H1 (cell line): ENCODE measurements at regions not wholly inside any gene's neighbourhood (a gene's known extent, or its start where the extent isn't known, plus 50 kb on each side); places are given as distances from the start of the nearest gene placed in this dataset.
"Not testable (repeated sequence)": the region's sequence is repeated elsewhere in the genome, so short reads cannot be mapped to it uniquely, and the experiment has no call there.

Experiments used
- CTCF ChIA-PET: fragments of 300-600 bp; sonication (Branson Sonifier 250); formaldehyde crosslinking; loops from one replicate; lab custom pipeline; 2021; ENCODE audit not compliant: partially characterized antibody; lab: Charles Lee
- POLR2A ChIA-PET: fragments of 300-600 bp; sonication (Branson Sonifier 250); formaldehyde crosslinking; loops from one replicate; lab custom pipeline; 2021; ENCODE audit warnings: inconsistent platforms; ENCODE audit not compliant: partially characterized antibody; lab: Charles Lee
- DNase-seq, 2 experiments: peaks; one replicate each; pipeline versions ENCODE4 v3.0.0 to v3.0.0-alpha.2; 2010 to 2022; ENCODE audit warnings: low spot score in 2 of 2, low read depth in 1 of 2, mixed read lengths in 1 of 2
- FAIRE-seq: peaks from 2 replicates; lab custom pipeline; 2011; peaks lifted over from hg19 to GRCh38; lab: Jason Lieb, UNC
- H2AFZ ChIP-seq: 2 replicates; pipeline ENCODE4 v1.8.1; 2012; ENCODE audit warnings: low read length, inconsistent platforms
- H2AK5ac ChIP-seq: 2 replicates; pipeline ENCODE4 v1.6.1; 2013; ENCODE audit warnings: low read depth, low read length
- H2BK120ac ChIP-seq: replicated peaks from 2 replicates; pipeline ENCODE3; 2013; ENCODE audit warnings: low read depth, low read length, inconsistent platforms
- H2BK12ac ChIP-seq: 2 replicates; pipeline ENCODE4 v1.6.1; 2013; ENCODE audit warnings: low read depth, low read length
- H2BK15ac ChIP-seq: 2 replicates; pipeline ENCODE4 v1.6.1; 2013; ENCODE audit warnings: low read length
- H2BK20ac ChIP-seq: 2 replicates; pipeline ENCODE4 v1.6.1; 2013; ENCODE audit warnings: low read length
- H2BK5ac ChIP-seq: 2 replicates; pipeline ENCODE4 v1.6.1; 2013; ENCODE audit warnings: low read depth, low read length
- H3K14ac ChIP-seq: 2 replicates; pipeline ENCODE4 v1.6.1; 2013; ENCODE audit warnings: inconsistent platforms; ENCODE audit not compliant: insufficient read length
- H3K18ac ChIP-seq: 2 replicates; pipeline ENCODE4 v1.6.1; 2013; ENCODE audit warnings: low read length; ENCODE audit errors: extremely low read depth
- H3K23ac ChIP-seq: 2 replicates; pipeline ENCODE4 v1.6.1; 2013; ENCODE audit warnings: inconsistent platforms; ENCODE audit not compliant: insufficient read length
- H3K23me2 ChIP-seq: 2 replicates; pipeline ENCODE4 v1.6.1; 2013; ENCODE audit warnings: low read depth, low read length
- H3K27ac ChIP-seq: 2 replicates; pipeline ENCODE4 v1.6.1; 2011; ENCODE audit warnings: low read depth, low read length, inconsistent platforms
- H3K27me3 ChIP-seq, 4 experiments: replicated peaks in 1 of 4; 1 replicate in 1 of 4; 2 replicates in 3 of 4; pipeline versions ENCODE4 v1.6.1 to v1.8.1; 2011 to 2013; ENCODE audit warnings: low read length in 3 of 4, mild to moderate bottlenecking in 3 of 4, inconsistent platforms in 2 of 4, mixed read lengths in 2 of 4, moderate library complexity in 1 of 4; ENCODE audit not compliant: control insufficient read depth in 3 of 4, insufficient read depth in 3 of 4; ENCODE audit errors: extremely low read depth in 1 of 4
- H3K36me3 ChIP-seq, 4 experiments: 2 replicates each; pipeline versions ENCODE4 v1.6.1 to v1.8.1; 2011 to 2013; ENCODE audit warnings: mild to moderate bottlenecking in 4 of 4, low read length in 3 of 4, moderate library complexity in 2 of 4, control low read depth in 1 of 4, inconsistent platforms in 1 of 4; ENCODE audit not compliant: insufficient read depth in 4 of 4, control insufficient read depth in 2 of 4
- H3K4ac ChIP-seq: replicated peaks from 2 replicates; pipeline ENCODE3; 2013; ENCODE audit warnings: low read length, low read depth, mixed read lengths, inconsistent platforms; ENCODE audit not compliant: insufficient read length
- H3K4me1 ChIP-seq, 4 experiments: replicated peaks in 1 of 4; 1 replicate in 1 of 4; 2 replicates in 3 of 4; pipeline versions ENCODE4 v1.6.1 to v1.8.1; 2011 to 2013; ENCODE audit warnings: low read length in 3 of 4, inconsistent platforms in 2 of 4, mixed read lengths in 1 of 4; ENCODE audit not compliant: insufficient read depth in 4 of 4, control insufficient read depth in 3 of 4
- H3K4me2 ChIP-seq, 2 experiments: 2 replicates each; pipeline versions ENCODE4 v1.6.1 to v1.8.1; 2011 to 2013; ENCODE audit warnings: low read depth in 2 of 2, low read length in 2 of 2, control low read depth in 1 of 2, inconsistent platforms in 1 of 2, mild to moderate bottlenecking in 1 of 2; ENCODE audit not compliant: insufficient read depth in 1 of 2
- H3K4me3 ChIP-seq, 4 experiments: fragments of 200-600, 300-600 bp in 1 of 4; sonication (generic), shearing (Covaris generic), sonication (Bioruptor Twin) in 1 of 4; 2 replicates each; pipeline versions ENCODE4 v1.5.1 to v1.8.1; 2011 to 2016; ENCODE audit warnings: low read length in 4 of 4, low read depth in 3 of 4, control low read depth in 2 of 4, inconsistent platforms in 2 of 4, mild to moderate bottlenecking in 2 of 4, mixed read lengths in 1 of 4, moderate library complexity in 1 of 4; ENCODE audit not compliant: insufficient read depth in 2 of 4; ENCODE audit errors: extremely low read depth in 1 of 4
- H3K56ac ChIP-seq: replicated peaks from 2 replicates; pipeline ENCODE3; 2013; ENCODE audit warnings: low read depth, mild to moderate bottlenecking, mixed read lengths, low read length, inconsistent platforms; ENCODE audit not compliant: insufficient read length
- H3K79me1 ChIP-seq: 2 replicates; pipeline ENCODE4 v1.6.1; 2013; ENCODE audit warnings: low read depth, low read length, control low read depth
- H3K79me2 ChIP-seq, 2 experiments: 2 replicates each; pipeline versions ENCODE4 v1.6.1 to v1.8.1; 2012 to 2013; ENCODE audit warnings: low read length in 2 of 2, mild to moderate bottlenecking in 2 of 2, inconsistent platforms in 1 of 2; ENCODE audit not compliant: insufficient read depth in 2 of 2, control insufficient read depth in 1 of 2
- H3K9ac ChIP-seq, 4 experiments: replicated peaks in 1 of 4; 1 replicate in 1 of 4; 2 replicates in 3 of 4; pipeline versions ENCODE4 v1.6.1 to v1.8.1; 2011 to 2013; ENCODE audit warnings: low read depth in 3 of 4, low read length in 3 of 4, control low read depth in 2 of 4, mild to moderate bottlenecking in 2 of 4, moderate library complexity in 2 of 4, inconsistent platforms in 1 of 4; ENCODE audit errors: extremely low read depth in 1 of 4
- H3K9me3 ChIP-seq, 2 experiments: 2 replicates each; pipeline versions ENCODE4 v1.6.1 to v1.8.1; 2012 to 2013; ENCODE audit warnings: mild to moderate bottlenecking in 2 of 2, moderate library complexity in 2 of 2, control low read depth in 1 of 2, inconsistent platforms in 1 of 2, low read depth in 1 of 2, low read length in 1 of 2, mixed read lengths in 1 of 2; ENCODE audit not compliant: insufficient read depth in 2 of 2
- H4K20me1 ChIP-seq, 2 experiments: replicated peaks in 1 of 2; 2 replicates each; pipeline versions ENCODE3 to v1.8.1; 2011 to 2013; ENCODE audit warnings: inconsistent platforms in 2 of 2, low read length in 2 of 2, mild to moderate bottlenecking in 1 of 2; ENCODE audit not compliant: insufficient read depth in 2 of 2, control insufficient read depth in 1 of 2
- H4K5ac ChIP-seq: 2 replicates; pipeline ENCODE4 v1.6.1; 2013; ENCODE audit warnings: low read length, low read depth, mixed read lengths, inconsistent platforms; ENCODE audit not compliant: insufficient read length
- H4K8ac ChIP-seq: 2 replicates; pipeline ENCODE4 v1.8.0; 2013; ENCODE audit warnings: mild to moderate bottlenecking, moderate library complexity, low read length, inconsistent platforms; ENCODE audit not compliant: insufficient read depth; ENCODE audit errors: extremely low read depth
- H4K91ac ChIP-seq: replicated peaks from 2 replicates; pipeline ENCODE3; 2013; ENCODE audit warnings: low read length, mixed read lengths, inconsistent platforms; ENCODE audit not compliant: insufficient read length
- WGBS, 2 experiments: shearing (Covaris generic) in 1 of 2; methylation state at CpG; one replicate each; pipeline versions ENCODE4 v1.1.6 to v1.1.7; 2013 to 2015; ENCODE audit warnings: low lambda C conversion rate in 2 of 2, mixed read lengths in 2 of 2, inconsistent platforms in 1 of 2, low coverage in 1 of 2, missing lambda C conversion rate in 1 of 2; ENCODE audit not compliant: insufficient replicate concordance in 2 of 2, insufficient coverage in 1 of 2, insufficient read length in 1 of 2; ENCODE audit errors: extremely low coverage in 1 of 2, missing lambda C conversion rate in 1 of 2; 5-methylcytosine and 5-hydroxymethylcytosine counted together

DNA sequence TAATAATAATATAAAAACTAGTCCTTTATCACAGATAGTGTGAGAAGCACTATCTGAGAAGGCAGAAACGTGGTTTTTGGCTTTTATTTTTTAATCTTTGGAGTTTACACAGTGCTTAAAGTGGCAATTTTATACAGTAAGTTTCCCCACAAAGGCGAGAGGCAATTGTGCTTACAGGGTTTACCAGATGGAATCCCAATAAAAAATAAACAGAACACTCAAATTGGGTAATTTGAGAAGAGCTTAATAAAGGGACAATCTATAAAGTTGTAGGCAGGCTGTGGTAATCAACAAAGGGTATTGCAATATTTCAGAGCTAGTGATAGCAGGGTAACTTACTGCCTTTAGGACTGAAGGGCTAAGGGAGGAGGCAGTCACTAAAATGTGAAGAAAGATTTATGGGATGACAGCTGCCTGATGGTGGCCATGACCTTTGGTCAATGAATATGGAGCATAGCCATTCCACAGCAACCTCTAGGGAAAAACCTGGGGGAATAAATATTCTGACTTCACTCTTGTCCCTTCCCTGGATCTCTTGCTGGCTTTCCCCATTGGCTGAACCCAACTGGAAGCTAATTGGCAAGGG lies 108.9 kb upstream of the GPR39 start:
- H3K56ac ChIP-seq, H3K9ac ChIP-seq, H3K27me3 ChIP-seq, H3K4ac ChIP-seq, H4K5ac ChIP-seq, H3K4me2 ChIP-seq, FAIRE-seq, H3K79me2 ChIP-seq, CTCF ChIA-PET, H3K4me1 ChIP-seq, H2AFZ ChIP-seq, H2BK5ac ChIP-seq, H3K18ac ChIP-seq, H2BK120ac ChIP-seq, H3K27ac ChIP-seq, H3K79me1 ChIP-seq, H3K9me3 ChIP-seq, H3K36me3 ChIP-seq, H3K23me2 ChIP-seq, DNase-seq, H2BK20ac ChIP-seq, H2BK12ac ChIP-seq, H3K23ac ChIP-seq, H2AK5ac ChIP-seq, H4K20me1 ChIP-seq, H4K91ac ChIP-seq, H4K8ac ChIP-seq, POLR2A ChIA-PET, H2BK15ac ChIP-seq, H3K14ac ChIP-seq, H3K4me3 ChIP-seq: not testable (repeated sequence)
- 82% methylated on average over 1 of the region's 2 CpGs; no CpG with 5 or more reads in 1 of the 2 experiments for WGBS, 2 experiments
